Cardiac muscle cell (in vitro differentiated cells and primary cell): ENCODE measurements at regions not wholly inside any gene's neighbourhood (a gene's known extent, or its start where the extent isn't known, plus 50 kb on each side); places are given as distances from the start of the nearest gene placed in this dataset.

Source experiments
- DNase-seq, 2 donors: peaks; one replicate each; pipeline versions ENCODE4 v3.0.0 to v3.0.0-alpha.2; 2010 to 2017; ENCODE audit warnings: low read depth in 1 of 2, low spot score in 1 of 2
- H3K27ac ChIP-seq: fragments of 200-600 bp; sonication (generic); 2 replicates; pipeline ENCODE4 v1.5.1; 2016
- H3K27me3 ChIP-seq: fragments of 200-600 bp; sonication (generic); 2 replicates; pipeline ENCODE4 v1.6.0; 2016; ENCODE audit warnings: control low read depth
- H3K36me3 ChIP-seq: fragments of 200-600 bp; sonication (generic); 2 replicates; pipeline ENCODE4 v1.5.1; 2016; ENCODE audit warnings: control low read depth
- H3K4me1 ChIP-seq: fragments of 200-600 bp; sonication (generic); 2 replicates; pipeline ENCODE4 v1.8.1; 2017; ENCODE audit warnings: low read depth, mild to moderate bottlenecking, mixed run types
- H3K4me3 ChIP-seq: fragments of 200-600 bp; sonication (generic); 2 replicates; pipeline ENCODE4 v1.5.1; 2016; ENCODE audit warnings: mild to moderate bottlenecking
- H3K9me3 ChIP-seq: fragments of 200-600 bp; sonication (generic); 2 replicates; pipeline ENCODE4 v1.5.1; 2017; ENCODE audit warnings: low read depth, mild to moderate bottlenecking, control low read depth
- CTCF ChIP-seq: IDR thresholded peaks from 2 replicates; pipeline ENCODE4 v1.5.1; 2012; ENCODE audit warnings: low read depth, mild to moderate bottlenecking, low read length

DNA sequence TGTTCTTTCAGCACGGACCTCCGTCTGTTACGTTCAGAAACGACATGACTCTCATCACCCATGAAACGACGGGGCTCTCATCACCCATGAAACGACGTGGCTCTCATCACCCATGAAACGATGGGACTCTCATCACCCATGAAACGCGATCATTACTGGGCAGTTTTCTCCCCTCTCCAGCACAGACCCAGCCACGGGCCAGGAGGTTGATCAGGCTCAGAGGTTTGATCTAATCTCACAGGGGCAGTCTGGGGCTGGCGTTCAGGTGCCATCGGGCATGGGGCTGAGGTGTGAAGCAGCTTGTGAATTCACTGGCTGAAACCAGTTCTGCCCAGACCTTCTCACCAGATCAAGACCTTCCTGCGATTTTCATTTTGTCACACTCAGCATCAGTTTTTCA, 296.4 kb downstream of the NDUFA10 start:
- Histone ChIP-seq H3K4me1 (no peaks in the 10 kb centered on the region), H3K4me3 (no peak overlapping the region), H3K9me3 (no peaks in the 10 kb centered on the region), H3K27ac (no peak overlapping the region), H3K36me3 (no peaks in the 10 kb centered on the region), H3K27me3 (no peaks in the 10 kb centered on the region)
- no peak for DNase-seq
- no peak for TF ChIP-seq CTCF

DNA sequence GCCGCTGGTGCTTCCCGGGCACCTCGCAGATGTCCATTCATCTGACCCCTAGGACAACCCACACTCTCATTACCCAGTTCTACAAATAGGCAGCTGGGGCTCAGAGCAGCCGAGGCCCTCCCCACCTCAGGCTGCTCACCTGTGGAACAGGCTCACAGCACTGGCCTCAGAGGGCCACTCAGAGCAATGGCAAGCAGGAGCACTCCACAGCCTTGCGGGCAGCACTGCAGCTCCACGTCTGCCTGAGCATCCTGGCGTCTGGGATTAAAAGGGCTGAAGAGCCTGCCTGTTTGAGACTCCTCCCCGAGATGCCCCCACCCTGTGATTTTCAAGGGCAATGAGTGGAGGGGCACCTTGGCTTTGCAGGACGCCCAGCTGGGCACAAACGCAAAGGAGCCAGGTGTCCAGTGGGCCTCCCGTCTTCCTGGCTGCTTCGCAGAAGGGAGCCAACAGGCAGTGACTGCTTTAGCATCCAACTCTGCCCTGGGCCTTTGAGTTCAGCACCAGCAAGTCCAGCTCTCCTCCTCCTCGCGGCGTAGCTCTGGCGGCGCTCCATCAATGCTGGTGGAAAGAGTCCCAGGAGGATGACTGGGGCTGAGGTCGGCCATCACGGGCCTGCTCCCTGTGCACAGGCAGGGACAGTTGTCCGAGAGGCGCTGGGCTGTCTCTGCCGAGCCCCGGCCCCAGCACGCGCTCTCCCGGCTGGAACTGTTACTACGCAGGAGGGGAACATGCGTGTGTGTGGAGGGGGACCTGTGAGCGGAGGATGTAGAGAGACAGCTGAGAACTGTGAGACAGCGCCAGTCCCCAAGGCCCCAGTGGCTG, 297.2 kb downstream of the NDUFA10 start:
- Histone ChIP-seq H3K27me3 (no peaks in the 10 kb centered on the region), H3K36me3 (no peaks in the 10 kb centered on the region), H3K9me3 (no peaks in the 10 kb centered on the region), H3K27ac (no peak overlapping the region), H3K4me3 (no peak overlapping the region), H3K4me1 (no peaks in the 10 kb centered on the region)
- DNase-seq, result no peak
- TF ChIP-seq CTCF, result no peak

DNA sequence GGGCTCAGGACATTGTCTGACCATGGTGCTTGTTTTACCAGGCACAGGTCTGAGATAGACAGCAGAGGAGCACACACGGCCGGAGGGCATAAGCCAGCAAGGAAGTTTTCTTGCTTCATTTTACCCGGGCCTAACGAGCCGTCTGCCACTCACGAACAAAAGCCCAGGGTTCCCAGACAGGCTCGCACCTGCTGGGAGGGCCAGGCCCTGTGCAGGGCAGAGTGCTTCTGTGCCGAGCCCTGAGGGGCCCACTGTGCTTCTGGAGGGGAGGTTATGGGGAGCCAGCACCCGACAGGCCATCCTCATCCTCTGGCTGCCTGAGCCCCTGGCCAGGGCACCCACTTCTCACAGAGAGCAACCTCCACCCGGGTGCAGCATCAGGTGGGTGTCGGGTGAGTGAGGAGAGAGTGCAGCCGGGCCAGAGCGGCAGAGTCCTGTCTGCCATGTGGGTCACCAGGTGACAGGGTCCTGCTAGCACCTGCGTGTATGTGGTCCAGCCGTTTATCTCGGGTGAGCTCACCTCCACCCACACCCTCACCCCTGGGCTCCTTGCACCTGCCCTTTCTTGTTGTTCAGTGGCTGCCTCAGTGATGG, 297.9 kb downstream of the NDUFA10 start:
- TF ChIP-seq CTCF, result no peak
- Histone ChIP-seq H3K4me1 (no peaks in the 10 kb centered on the region), H3K4me3 (no peak overlapping the region), H3K27me3 (no peaks in the 10 kb centered on the region), H3K27ac (no peak overlapping the region), H3K9me3 (no peaks in the 10 kb centered on the region), H3K36me3 (no peaks in the 10 kb centered on the region)
- DNase-seq, result no peak

DNA sequence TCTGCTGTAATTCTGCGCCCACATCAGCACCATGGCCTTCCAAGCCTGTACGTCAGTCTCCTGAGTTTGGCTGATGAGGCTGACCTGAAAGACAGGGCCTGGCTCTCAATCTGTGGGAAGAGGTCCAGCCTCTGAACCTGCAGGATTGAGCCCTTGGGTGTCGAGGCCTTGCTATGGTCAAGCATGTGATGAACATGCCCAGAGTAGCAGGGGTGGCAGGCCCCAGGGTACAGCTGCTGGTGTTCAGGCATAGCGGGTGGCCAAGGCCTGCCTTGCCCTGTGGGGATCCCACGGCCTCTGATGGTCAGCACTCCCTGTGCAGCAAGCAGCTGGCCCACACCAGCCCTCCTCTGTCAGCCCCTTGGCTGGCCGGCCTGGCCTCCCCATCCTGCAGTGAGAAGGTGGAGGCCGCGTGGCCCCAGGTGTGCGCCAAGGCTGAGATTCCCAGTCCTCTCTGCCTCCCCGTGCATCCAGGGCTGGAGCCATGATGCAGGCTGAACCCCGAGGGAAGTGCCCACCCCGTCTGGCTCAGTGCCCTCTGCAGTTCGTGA, 298.4 kb downstream of the NDUFA10 start:
- H3K4me1 ChIP-seq, result no peaks in the 10 kb centered on the region
- H3K4me3 ChIP-seq, result no peak overlapping the region
- no peaks in the 10 kb centered on the region for H3K9me3 ChIP-seq
- no peak overlapping the region for H3K27ac ChIP-seq
- no peaks in the 10 kb centered on the region for H3K27me3 ChIP-seq
- no peak for DNase-seq
- no peaks in the 10 kb centered on the region for H3K36me3 ChIP-seq
- TF ChIP-seq CTCF, result no peak

DNA sequence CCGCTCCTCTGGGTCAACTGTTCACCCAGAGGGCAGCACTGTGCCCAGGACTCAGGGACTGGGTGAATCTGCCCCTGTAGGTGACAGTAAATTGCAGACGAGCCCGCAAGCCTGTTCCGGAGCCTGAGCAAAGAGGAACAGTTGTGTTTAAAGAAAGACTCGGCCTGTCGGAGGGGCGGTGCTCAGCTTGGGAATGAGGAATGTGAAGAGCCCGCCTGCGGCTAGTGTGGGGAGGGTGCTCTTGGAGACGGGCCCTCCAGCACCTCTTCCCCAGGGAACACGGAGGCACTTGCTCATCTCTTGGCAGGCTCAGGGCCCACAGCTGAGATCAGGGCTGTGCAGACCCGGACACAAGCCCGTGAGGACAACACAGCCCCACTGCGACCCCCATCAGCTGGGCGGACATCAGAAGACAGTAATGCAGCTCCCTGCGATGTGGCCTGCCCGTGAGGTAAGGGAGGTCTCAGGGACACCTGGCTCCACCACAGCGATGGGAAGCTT, 299.0 kb downstream of the NDUFA10 start:
- Histone ChIP-seq H3K4me1 (no peaks in the 10 kb centered on the region), H3K36me3 (no peaks in the 10 kb centered on the region), H3K9me3 (no peaks in the 10 kb centered on the region), H3K27ac (no peak overlapping the region), H3K4me3 (no peak overlapping the region), H3K27me3 (no peaks in the 10 kb centered on the region)
- DNase-seq, result no peak
- no peak for TF ChIP-seq CTCF
